Loucy (cell line): ENCODE measurements at regions not wholly inside any gene's neighbourhood (a gene's known extent, or its start where the extent isn't known, plus 50 kb on each side); places are given as distances from the start of the nearest gene placed in this dataset.

Source experiments
- EZH2phosphoT487 ChIP-seq: fragments of 200-600 bp; IDR thresholded peaks from 2 replicates; pipeline ENCODE4 v1.6.1; 2018; ENCODE audit warnings: antibody characterized with exemption, mild to moderate bottlenecking, moderate library complexity, borderline replicate concordance
- TF ChIP-seq, protein P1 (sequence below): fragments of 200-600 bp; sonication (generic); conservative IDR thresholded peaks from 2 replicates; pipeline ENCODE4 v1.5.1; 2014; ENCODE audit warnings: mild to moderate bottlenecking, antibody characterized with exemption, low read length

DNA sequence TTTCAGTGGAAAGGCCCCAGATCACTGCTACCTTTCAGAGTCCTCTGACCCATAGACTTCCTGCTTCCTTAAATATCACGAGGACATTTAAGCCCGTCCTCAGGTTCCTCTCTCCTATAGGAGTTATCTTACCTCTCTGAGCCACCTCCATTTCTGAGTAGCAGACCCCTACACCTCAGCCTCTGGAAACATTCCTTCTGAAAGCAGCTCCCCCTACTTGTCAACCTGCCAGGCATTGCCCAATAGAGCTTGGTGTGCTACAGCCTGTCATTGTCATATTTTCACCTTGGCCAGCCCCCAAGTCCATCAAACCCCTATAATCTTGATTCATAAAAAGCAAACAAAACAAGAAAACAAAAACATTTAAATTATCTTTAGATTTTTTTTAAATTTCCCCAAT lies 717.9 kb upstream of the SLC8A1 start:
- TF ChIP-seq, protein P1, sequence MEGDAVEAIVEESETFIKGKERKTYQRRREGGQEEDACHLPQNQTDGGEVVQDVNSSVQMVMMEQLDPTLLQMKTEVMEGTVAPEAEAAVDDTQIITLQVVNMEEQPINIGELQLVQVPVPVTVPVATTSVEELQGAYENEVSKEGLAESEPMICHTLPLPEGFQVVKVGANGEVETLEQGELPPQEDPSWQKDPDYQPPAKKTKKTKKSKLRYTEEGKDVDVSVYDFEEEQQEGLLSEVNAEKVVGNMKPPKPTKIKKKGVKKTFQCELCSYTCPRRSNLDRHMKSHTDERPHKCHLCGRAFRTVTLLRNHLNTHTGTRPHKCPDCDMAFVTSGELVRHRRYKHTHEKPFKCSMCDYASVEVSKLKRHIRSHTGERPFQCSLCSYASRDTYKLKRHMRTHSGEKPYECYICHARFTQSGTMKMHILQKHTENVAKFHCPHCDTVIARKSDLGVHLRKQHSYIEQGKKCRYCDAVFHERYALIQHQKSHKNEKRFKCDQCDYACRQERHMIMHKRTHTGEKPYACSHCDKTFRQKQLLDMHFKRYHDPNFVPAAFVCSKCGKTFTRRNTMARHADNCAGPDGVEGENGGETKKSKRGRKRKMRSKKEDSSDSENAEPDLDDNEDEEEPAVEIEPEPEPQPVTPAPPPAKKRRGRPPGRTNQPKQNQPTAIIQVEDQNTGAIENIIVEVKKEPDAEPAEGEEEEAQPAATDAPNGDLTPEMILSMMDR: no peak
- no peak for TF ChIP-seq EZH2phosphoT487
